GM18867 (cell line): ENCODE measurements at regions not wholly inside any gene's neighbourhood (a gene's known extent, or its start where the extent isn't known, plus 50 kb on each side); places are given as distances from the start of the nearest gene placed in this dataset.
"Not testable (repeated sequence)": the region's sequence is repeated elsewhere in the genome, so short reads cannot be mapped to it uniquely, and the experiment has no call there.

Source experiments
- ATAC-seq: cut with Tn5 transposase; IDR thresholded peaks from one replicate; pipeline ENCODE4 v1.9.1; 2021; ENCODE audit warnings: mild to moderate bottlenecking, moderate library complexity; ENCODE audit not compliant: unreplicated experiment

- ATAC-seq: no peak
Measured at GRCh38 chr12:67484791-67485480, 163.6 kb upstream of the DYRK2 start.

DNA sequence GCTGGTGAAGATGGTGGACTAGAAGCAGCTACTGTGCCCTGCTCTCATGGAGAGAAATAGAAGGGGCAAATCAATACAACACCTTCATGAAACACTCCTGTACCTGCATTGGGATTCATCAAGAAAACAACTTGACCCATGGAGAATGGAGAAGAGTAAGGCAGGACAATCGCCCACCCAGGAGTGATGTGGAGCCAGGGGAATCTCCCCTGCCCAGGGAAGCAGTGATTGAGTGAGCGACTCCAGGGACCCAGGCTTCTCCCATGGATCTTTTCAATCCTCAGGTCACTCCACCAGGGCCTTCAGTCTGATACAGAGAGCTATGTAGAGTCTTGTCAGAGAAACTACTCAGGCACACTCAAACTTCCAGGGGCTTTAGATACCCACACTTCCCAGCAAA, 161.9 kb upstream of the DYRK2 start:
- no peak for ATAC-seq

GRCh38 chr12:67488349-67488748, 160.2 kb upstream of the DYRK2 start:
- not testable (repeated sequence) for ATAC-seq

DNA sequence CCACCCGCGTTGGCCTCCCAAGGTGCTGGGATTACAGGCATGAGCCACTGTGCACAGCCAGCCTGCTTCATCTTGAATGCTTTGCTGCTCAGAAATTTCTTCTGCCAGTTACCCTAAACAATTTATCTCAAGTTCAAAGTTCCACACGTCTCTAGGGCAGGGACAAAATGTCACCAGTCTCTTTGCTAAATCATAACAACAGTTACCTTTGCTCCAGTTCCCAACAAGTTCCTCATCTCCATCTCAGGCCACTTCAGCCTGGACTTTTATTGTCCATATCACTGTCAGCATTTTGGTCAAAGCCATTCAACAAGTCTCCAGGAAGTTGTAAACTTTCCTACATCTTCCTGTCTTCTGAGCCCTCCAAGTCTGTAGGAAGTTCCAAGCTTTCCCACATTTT, 159.5 kb upstream of the DYRK2 start:
- no peak for ATAC-seq

DNA sequence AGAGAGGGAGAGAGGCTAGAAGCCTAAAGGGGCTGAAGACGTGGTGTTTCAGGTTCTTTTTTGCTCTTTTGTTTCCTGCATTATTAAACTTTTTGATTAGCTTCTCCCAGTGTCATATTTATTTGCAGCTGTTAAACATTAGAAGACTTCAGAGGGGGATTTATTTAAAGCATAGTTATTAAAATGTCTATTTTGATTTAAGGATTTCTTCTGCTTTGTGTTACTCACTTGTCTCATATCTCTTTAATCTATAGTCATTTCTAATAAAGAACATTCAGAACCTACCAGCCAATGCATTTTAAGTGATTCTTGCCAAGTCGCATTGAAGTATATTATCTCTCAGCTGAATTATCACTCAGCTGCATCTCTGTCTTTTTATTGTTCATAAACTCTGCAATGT, 152.0 kb upstream of the DYRK2 start:
- no peak for ATAC-seq

- no peak for ATAC-seq
Measured at GRCh38 chr12:67498991-67499390, 149.6 kb upstream of the DYRK2 start.

DNA sequence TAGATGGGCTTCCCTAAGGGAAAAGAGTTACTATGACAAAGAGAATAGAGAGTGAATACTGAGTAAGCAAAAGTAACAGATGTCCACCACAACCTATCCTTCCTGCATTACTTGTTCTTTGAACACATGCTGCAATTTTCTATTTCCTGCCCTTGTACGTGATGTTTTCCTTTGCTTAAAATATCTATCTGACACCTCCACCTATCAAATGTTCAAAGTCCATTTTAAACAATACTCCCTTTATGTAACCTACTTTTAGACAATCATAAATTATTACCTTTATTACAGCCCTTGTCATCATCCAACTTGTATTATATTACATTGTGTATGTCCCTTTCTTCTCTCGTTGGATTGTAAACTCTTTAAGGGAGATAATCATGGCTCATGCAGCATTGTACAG, 147.2 kb upstream of the DYRK2 start:
- ATAC-seq: no peak

GRCh38 chr12:67504026-67504425, 144.5 kb upstream of the DYRK2 start:
- ATAC-seq: no peak

DNA sequence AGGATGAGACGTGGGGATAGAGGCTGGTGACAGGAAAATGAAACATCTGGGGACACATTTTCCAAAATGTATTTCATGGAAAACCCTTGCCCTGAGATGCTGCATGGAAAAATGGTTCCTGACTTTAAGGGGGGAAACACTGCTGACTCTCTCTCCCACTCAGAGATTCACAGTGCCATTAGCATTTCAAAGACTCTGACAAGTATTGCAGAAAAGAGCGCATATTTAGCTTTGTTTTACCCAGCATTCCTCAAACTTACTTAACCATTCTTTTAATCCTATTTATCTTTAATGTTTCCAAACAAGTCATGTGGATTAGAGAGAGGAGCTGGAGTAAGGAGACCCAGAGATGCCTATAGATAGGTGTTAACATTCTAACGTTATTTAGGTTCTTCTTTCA, 141.8 kb upstream of the DYRK2 start:
- ATAC-seq: no peak

GRCh38 chr12:67508830-67509229, 139.7 kb upstream of the DYRK2 start:
- ATAC-seq: no peak

DNA sequence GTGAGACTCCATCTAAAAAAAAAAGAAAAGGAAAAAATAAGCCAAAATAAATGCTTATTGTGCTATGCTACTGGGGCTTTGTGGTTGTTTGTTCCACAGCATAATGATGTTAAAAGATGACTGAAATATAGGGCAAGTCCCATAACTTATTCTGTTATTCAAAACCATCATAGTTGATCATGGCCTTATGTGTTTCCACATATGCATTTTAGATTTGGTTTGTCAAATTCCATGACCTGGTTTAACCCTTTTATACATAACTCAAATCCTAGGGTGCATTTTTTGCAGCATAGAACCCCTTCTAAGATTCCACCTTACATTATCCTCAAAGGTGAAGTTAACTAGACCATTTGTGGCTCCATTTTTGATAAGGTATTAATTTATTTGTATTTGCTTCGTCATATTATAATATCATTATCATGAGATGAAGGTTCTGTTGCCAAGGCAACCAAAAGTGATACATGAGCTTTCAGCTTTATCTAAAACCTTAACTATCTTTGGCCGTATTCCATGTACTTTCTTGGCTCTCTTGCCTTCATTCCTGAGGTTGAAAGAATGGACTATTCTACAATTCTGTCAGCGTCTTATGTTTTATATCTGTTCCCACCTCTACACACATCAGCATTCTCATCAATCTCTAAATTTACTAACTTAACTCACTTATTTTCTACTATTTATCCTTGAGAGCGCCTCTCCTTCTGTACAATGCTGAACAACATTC, 138.7 kb upstream of the DYRK2 start:
- ATAC-seq: no peak

GRCh38 chr12:67512061-67512460, 136.5 kb upstream of the DYRK2 start:
- no peak for ATAC-seq

DNA sequence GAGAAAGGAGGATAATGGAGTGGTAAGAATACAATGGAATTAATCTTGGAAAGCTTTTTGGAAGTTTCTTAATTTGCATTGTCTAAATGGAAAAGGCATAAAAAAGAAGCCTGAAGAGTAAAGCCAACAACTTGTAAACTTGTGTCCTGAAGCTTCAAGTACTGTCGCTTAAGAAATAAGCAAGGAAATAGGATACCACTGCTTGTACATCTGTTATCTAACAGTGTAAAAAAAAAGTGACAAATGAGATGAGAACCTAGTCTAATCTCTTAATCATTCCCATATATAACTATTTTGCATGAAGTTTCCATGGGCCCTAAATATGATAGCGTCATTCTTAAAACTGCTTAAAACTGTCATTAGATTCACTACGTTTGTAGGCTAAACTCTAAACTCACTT, 134.0 kb upstream of the DYRK2 start:
- no peak for ATAC-seq

DNA sequence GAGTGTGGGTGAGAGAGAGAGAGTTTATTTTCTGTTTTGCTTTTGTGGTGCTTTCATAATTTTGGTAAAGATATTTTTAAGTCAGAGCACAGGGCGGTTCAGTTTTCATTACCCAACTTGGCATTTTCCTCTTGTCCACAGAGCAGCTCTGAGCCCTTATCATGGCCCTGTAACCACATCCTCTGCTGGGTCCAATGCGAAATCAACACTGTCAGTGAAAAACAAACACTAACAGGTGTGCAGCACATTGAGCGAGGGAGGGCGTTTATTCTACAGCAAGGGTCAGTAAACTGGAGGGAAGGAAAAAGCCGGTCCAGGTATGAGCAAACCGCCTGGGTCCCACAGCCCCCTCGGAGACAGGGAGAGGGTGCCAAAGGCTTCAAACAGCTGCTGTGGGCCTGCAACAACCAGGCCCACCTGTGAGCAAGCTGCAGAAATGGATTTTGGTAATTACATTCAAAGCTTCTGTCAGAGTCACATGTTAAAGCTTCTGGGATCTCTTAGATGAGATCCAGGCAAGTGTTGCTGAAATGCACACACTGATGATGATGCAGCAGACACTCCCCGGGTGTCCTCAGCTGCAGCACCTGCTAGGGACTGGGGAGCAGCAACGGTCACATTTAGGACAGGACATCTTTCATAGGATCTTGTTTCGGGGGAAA, 132.7 kb upstream of the DYRK2 start:
- ATAC-seq: peak; percentile 89

DNA sequence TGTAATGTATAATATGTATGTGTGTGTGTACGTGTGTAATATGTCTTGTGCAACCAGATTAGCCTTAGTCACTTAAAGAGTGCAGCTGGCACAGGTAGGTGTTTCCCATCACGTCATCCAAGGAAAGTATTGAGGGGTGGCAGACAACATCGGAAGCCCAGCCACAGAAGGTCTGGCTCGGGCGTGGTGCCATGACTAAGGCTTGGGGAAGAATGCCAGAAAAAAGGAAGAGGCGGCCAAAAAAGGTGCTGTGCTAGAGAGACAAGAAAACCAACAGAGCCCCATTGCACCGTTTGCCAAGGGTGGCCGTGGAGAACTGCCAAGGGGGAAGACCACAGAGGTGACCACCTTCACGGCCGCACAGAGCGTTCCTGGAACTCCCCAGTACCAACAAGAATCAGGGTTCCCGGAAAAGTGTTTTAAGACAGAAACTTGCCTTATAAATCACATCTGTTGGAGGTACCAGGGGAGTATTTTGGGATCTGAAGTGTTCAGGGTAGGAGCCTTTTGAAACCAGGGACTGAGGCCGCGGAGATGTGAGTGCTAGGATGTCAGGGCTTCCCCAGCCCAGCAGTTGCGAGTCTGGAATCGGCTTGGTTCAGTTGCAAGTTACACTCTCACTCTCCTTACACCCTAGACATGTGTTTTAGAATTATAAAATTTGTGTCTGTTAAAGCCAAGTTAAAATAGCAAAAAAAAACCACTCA, 131.2 kb upstream of the DYRK2 start:
- no peak for ATAC-seq

GRCh38 chr12:67519484-67520433, 128.8 kb upstream of the DYRK2 start:
- ATAC-seq: no peak

- ATAC-seq: no peak
Measured at GRCh38 chr12:67520606-67521005, 127.9 kb upstream of the DYRK2 start.

DNA sequence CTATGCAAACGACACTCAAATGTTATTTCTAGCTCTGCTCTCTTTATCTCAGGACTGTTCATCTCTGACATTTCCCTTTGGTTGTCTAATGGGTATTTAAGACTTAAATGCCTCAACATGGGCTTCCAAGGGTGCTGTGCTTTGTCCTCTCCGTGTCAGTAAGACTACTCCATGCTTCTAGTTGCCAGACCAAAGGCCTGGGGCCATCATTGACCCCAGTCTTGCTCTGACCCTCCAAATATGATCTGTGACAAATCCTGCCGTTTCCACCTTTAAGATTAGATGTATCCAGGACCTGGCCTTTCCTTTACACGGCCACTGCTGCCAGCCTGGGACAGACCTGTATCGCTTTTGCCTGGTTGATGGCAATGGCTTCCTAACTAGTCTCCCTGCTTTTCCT, 126.3 kb upstream of the DYRK2 start:
- no peak for ATAC-seq

GRCh38 chr12:67523538-67523937, 125.0 kb upstream of the DYRK2 start:
- ATAC-seq: no peak

- ATAC-seq: no peak
Measured at GRCh38 chr12:67524861-67525616, 123.5 kb upstream of the DYRK2 start.
